SU-DHL-6 (cell line): ENCODE measurements at regions not wholly inside any gene's neighbourhood (a gene's known extent, or its start where the extent isn't known, plus 50 kb on each side); places are given as distances from the start of the nearest gene placed in this dataset.
"Not testable (repeated sequence)": the region's sequence is repeated elsewhere in the genome, so short reads cannot be mapped to it uniquely, and the experiment has no call there.

Experiments used
- H2AFZ ChIP-seq: fragments of 200-600 bp; sonication (generic); 2 replicates; pipeline ENCODE4 v1.6.1; 2014; ENCODE audit warnings: low read depth, mild to moderate bottlenecking, moderate library complexity, mixed read lengths, antibody characterized with exemption, low read length; ENCODE audit not compliant: severe bottlenecking
- H3F3A ChIP-seq: fragments of 200-600 bp; shearing (Covaris generic); 2 replicates; pipeline ENCODE4 v1.6.0; 2016; ENCODE audit warnings: antibody characterized with exemption, mild to moderate bottlenecking; ENCODE audit not compliant: insufficient read depth
- H3K27ac ChIP-seq: fragments of 200-600 bp; sonication (generic); 2 replicates; pipeline ENCODE4 v1.5.1; 2016; ENCODE audit warnings: low read depth, mild to moderate bottlenecking, low read length, moderate library complexity, mixed read lengths
- H3K27me3 ChIP-seq: fragments of 200-600 bp; sonication (generic), shearing (Covaris generic); 2 replicates; pipeline ENCODE4 v1.6.0; 2014; ENCODE audit warnings: mild to moderate bottlenecking, low read length
- H3K36me3 ChIP-seq: fragments of 200-600 bp; sonication (generic); 2 replicates; pipeline ENCODE4 v1.6.1; 2014; ENCODE audit warnings: mild to moderate bottlenecking, low read length, mixed read lengths
- H3K4me2 ChIP-seq: fragments of 300-600, 200-600 bp; shearing (Covaris generic), sonication (generic); 2 replicates; pipeline ENCODE4 v1.6.0; 2014; ENCODE audit warnings: low read length, low read depth, mild to moderate bottlenecking; ENCODE audit not compliant: poor library complexity, severe bottlenecking
- H3K4me3 ChIP-seq: fragments of 200-600 bp; sonication (generic); 2 replicates; pipeline ENCODE4 v1.5.1; 2014; ENCODE audit warnings: antibody characterized with exemption, low read length, mild to moderate bottlenecking, mixed read lengths; ENCODE audit not compliant: insufficient read depth, poor library complexity, severe bottlenecking
- H3K79me2 ChIP-seq: fragments of 200-600 bp; sonication (generic); 2 replicates; pipeline ENCODE4 v1.6.1; 2014; ENCODE audit warnings: mild to moderate bottlenecking, low read length, moderate library complexity; ENCODE audit not compliant: insufficient read depth
- H3K9ac ChIP-seq: fragments of 200-600 bp; sonication (generic); 2 replicates; pipeline ENCODE4 v1.7.0; 2014; ENCODE audit warnings: mild to moderate bottlenecking, low read length
- H3K9me2 ChIP-seq: fragments of 200-600 bp; sonication (generic); replicated peaks from 2 replicates; pipeline ENCODE4 v1.6.1; 2014; ENCODE audit warnings: low read length; ENCODE audit not compliant: insufficient read depth
- H3K9me3 ChIP-seq: fragments of 200-600 bp; sonication (generic); 2 replicates; pipeline ENCODE4 v1.6.1; 2014; ENCODE audit warnings: low read length, mixed read lengths; ENCODE audit not compliant: insufficient read depth
- H4K20me1 ChIP-seq: fragments of 200-600 bp; sonication (generic); 2 replicates; pipeline ENCODE4 v1.6.1; 2014; ENCODE audit warnings: low read depth, mild to moderate bottlenecking, antibody characterized with exemption, low read length, moderate library complexity, mixed read lengths
- EZH2phosphoT487 ChIP-seq: fragments of 200-600 bp; sonication (generic), shearing (Covaris generic); conservative IDR thresholded peaks from 2 replicates; pipeline ENCODE4 v1.6.1; 2018; ENCODE audit warnings: mild to moderate bottlenecking, antibody characterized with exemption, low read length, moderate library complexity, mixed read lengths
- TF ChIP-seq, protein P1 (sequence below): fragments of 200-600 bp; sonication (generic); IDR thresholded peaks from one replicate; pipeline ENCODE4 v1.5.1; 2017; ENCODE audit warnings: antibody characterized with exemption, mild to moderate bottlenecking, low read length, moderate library complexity; ENCODE audit not compliant: insufficient read depth, poor library complexity, severe bottlenecking

DNA sequence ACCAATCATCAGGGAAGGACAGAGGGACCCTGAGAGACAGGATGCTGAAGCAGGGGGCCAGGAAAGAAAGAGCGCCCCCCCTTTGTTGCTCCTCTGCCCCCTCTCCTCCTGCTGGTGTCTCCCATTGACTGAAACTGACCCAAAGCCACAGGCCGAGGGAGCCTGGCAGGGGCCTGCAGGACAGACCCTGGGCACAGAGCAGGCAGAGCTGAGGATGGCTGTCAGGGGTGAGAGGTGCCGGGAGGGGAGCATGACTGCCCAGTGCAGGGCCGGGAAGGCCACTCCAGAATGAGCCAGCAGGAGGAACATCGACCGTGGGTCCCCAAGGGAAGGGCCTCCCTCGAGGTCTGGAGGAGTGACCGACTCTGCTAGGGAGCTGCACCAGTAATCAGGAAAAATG, 427.8 kb downstream of the PREX1 start:
- TF ChIP-seq, protein P1, sequence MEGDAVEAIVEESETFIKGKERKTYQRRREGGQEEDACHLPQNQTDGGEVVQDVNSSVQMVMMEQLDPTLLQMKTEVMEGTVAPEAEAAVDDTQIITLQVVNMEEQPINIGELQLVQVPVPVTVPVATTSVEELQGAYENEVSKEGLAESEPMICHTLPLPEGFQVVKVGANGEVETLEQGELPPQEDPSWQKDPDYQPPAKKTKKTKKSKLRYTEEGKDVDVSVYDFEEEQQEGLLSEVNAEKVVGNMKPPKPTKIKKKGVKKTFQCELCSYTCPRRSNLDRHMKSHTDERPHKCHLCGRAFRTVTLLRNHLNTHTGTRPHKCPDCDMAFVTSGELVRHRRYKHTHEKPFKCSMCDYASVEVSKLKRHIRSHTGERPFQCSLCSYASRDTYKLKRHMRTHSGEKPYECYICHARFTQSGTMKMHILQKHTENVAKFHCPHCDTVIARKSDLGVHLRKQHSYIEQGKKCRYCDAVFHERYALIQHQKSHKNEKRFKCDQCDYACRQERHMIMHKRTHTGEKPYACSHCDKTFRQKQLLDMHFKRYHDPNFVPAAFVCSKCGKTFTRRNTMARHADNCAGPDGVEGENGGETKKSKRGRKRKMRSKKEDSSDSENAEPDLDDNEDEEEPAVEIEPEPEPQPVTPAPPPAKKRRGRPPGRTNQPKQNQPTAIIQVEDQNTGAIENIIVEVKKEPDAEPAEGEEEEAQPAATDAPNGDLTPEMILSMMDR = no peak
- no peak for TF ChIP-seq EZH2phosphoT487
- H3K9me2 ChIP-seq = no peaks in the 10 kb centered on the region
- H2AFZ ChIP-seq = no peak overlapping the region
- H3K4me2 ChIP-seq = no peak overlapping the region
- no peaks in the 10 kb centered on the region for H3F3A ChIP-seq
- H3K36me3 ChIP-seq = no peaks in the 10 kb centered on the region
- no peak overlapping the region for H3K27ac ChIP-seq
- no peaks in the 10 kb centered on the region for H3K27me3 ChIP-seq
- no peaks in the 10 kb centered on the region for H3K79me2 ChIP-seq
- H3K9me3 ChIP-seq = no peaks in the 10 kb centered on the region
- H3K4me3 ChIP-seq = no peak overlapping the region
- no peaks in the 10 kb centered on the region for H4K20me1 ChIP-seq
- H3K9ac ChIP-seq = no peak overlapping the region

DNA sequence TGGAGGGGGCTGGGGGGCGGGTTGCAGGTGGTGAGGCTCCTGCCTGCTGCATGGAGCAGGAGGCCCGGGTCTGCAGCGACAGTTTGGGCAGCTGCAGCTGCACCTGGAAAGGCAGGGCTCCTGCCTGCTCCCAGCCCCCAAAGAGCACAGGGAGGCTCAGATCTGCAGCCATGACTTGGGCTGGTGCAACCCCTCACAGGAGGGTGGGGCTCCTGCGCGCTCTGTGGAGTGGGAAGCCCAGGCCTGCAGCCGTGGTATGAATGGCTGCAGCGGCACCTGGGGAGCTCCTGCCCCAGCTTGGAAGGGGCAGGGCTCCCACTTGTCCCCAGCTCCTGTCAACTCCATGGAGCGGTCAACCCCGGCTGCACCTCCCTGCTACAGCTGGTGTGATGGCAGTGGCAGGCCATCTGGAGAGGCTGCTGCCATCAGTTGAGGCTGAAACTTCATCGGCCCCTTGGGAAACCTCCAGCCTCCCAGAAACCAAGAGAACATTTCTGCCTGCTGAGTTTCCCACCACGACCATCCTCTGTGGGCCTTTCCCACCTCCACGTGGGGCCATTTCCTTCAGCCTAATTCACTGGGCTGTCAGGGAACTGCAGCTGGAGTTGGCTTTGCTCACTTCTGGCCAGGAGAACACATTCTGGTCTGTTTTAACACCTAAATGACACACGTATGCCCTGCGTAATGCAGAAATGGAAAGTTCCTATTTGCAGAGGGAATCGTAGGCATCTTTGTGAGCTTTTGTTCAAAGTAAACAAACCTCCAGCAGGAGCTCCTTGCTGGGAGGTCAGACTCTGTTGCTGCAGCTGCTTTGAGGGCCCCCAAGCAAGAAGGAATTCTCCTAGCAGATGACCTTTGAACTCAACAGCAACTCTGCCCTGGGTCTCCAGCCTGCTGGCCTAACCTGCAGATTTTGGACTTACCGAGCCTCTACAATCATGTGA, 429.0 kb downstream of the PREX1 start:
- H3K79me2 ChIP-seq = no peaks in the 10 kb centered on the region
- H4K20me1 ChIP-seq = no peaks in the 10 kb centered on the region
- no peaks in the 10 kb centered on the region for H3K9me2 ChIP-seq
- no peaks in the 10 kb centered on the region for H3K27me3 ChIP-seq
- TF ChIP-seq EZH2phosphoT487 = no peak
- TF ChIP-seq, protein P1 = no peak
- no peak overlapping the region for H3K27ac ChIP-seq
- H3K4me2 ChIP-seq = no peak overlapping the region
- no peak overlapping the region for H2AFZ ChIP-seq
- no peaks in the 10 kb centered on the region for H3K9me3 ChIP-seq
- H3K4me3 ChIP-seq = no peak overlapping the region
- H3K9ac ChIP-seq = no peak overlapping the region
- no peaks in the 10 kb centered on the region for H3K36me3 ChIP-seq
- no peaks in the 10 kb centered on the region for H3F3A ChIP-seq

DNA sequence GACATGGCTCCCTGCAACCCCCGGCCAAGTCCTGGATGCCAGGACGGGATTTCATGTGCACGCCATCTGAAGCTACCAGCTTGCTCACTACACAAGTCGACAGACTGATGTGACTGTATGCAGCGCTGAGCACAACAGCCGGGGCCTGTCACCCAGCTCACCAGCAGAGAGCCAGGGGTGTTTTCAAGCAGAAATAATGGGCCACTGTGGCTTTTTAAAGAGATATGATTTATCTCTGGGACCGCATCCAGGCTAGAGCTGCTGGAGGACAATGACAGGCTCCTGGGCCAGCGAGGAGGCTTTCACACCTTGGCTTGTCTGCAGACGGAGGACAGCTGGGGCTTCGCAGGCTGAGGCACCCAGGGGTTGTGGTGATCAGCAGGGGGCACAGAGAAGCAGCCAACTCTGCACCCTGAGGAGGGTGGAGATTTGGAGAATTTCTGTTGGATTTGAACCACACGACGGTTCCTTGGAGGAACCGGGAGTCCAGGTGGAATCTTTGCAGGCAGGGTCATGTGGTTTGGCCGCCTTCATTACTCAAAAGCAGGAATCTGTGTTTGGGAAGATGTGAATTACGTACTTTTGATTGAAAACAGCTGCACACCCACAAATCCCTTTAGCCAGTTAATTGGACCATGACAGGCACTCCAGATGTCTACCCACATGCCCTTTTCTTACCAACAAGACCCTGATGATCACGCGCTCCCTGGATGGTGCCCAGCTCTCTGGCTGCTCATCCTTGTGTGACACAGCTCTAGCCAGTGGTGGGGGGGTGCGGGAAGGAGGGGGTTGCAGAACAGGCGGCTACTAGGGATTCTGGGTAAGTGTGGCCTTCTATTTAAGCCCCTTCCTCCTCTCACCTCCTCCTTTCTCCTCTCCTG, 430.6 kb downstream of the PREX1 start:
- H3K27ac ChIP-seq, H3K36me3 ChIP-seq, H3F3A ChIP-seq, H3K4me3 ChIP-seq, H2AFZ ChIP-seq, H3K9ac ChIP-seq, H3K9me2 ChIP-seq, H3K9me3 ChIP-seq, H4K20me1 ChIP-seq, H3K79me2 ChIP-seq, H3K27me3 ChIP-seq, H3K4me2 ChIP-seq: not testable (repeated sequence)
